HPDE6-E6E7 (cell line): ENCODE measurements at regions not wholly inside any gene's neighbourhood (a gene's known extent, or its start where the extent isn't known, plus 50 kb on each side); places are given as distances from the start of the nearest gene placed in this dataset.

ENCODE experiments used
- DNase-seq: peaks from one replicate; pipeline ENCODE4 v3.0.0; 2011; ENCODE audit warnings: missing footprints; ENCODE audit errors: extremely low spot score

GRCh38 chr13:103302676-103303075, 236.5 kb upstream of the SLC10A2 start:
- DNase-seq, result no peak

GRCh38 chr13:103299079-103299478, 232.9 kb upstream of the SLC10A2 start:
- DNase-seq, result no peak

GRCh38 chr13:103297083-103297482, 230.9 kb upstream of the SLC10A2 start:
- DNase-seq, result no peak

GRCh38 chr13:103291798-103292572, 225.8 kb upstream of the SLC10A2 start:
- no peak for DNase-seq

- DNase-seq, result no peak
Measured at GRCh38 chr13:103291226-103291625, 225.0 kb upstream of the SLC10A2 start.

GRCh38 chr13:103289681-103290080, 223.5 kb upstream of the SLC10A2 start:
- no peak for DNase-seq

- no peak for DNase-seq
Measured at GRCh38 chr13:103288114-103288513, 221.9 kb upstream of the SLC10A2 start.

- DNase-seq, result no peak
Measured at GRCh38 chr13:103287659-103288058, 221.4 kb upstream of the SLC10A2 start.

- no peak for DNase-seq
Measured at GRCh38 chr13:103284466-103284865, 218.2 kb upstream of the SLC10A2 start.

- no peak for DNase-seq
Measured at GRCh38 chr13:103283451-103283820, 217.2 kb upstream of the SLC10A2 start.

GRCh38 chr13:103282571-103283450, 216.6 kb upstream of the SLC10A2 start:
- DNase-seq, result peak; percentile 74

- no peak for DNase-seq
Measured at GRCh38 chr13:103277959-103278694, 211.9 kb upstream of the SLC10A2 start.

GRCh38 chr13:103276775-103277498, 210.7 kb upstream of the SLC10A2 start:
- DNase-seq, result no peak

GRCh38 chr13:103275722-103276121, 209.5 kb upstream of the SLC10A2 start:
- no peak for DNase-seq

- DNase-seq, result no peak
Measured at GRCh38 chr13:103275081-103275480, 208.9 kb upstream of the SLC10A2 start.

- DNase-seq, result no peak
Measured at GRCh38 chr13:103273825-103274224, 207.6 kb upstream of the SLC10A2 start.

- peak; percentile 27 for DNase-seq
Measured at GRCh38 chr13:103272770-103273169, 206.6 kb upstream of the SLC10A2 start.

GRCh38 chr13:103263448-103263847, 197.2 kb upstream of the SLC10A2 start:
- DNase-seq, result no peak

GRCh38 chr13:103255587-103256301, 189.5 kb upstream of the SLC10A2 start:
- DNase-seq, result no peak

GRCh38 chr13:103250071-103250470, 183.9 kb upstream of the SLC10A2 start:
- no peak for DNase-seq
